Right kidney (tissue), 1 donor: ENCODE measurements at regions not wholly inside any gene's neighbourhood (a gene's known extent, or its start where the extent isn't known, plus 50 kb on each side); places are given as distances from the start of the nearest gene placed in this dataset.
"Not testable (repeated sequence)": the region's sequence is repeated elsewhere in the genome, so short reads cannot be mapped to it uniquely, and the experiment has no call there.

Source experiments
- DNase-seq: peaks from one replicate; pipeline ENCODE4 v3.0.0-alpha.2; 2016

GRCh38 chr22:45061332-45061731, 51.5 kb upstream of the PHF21B start:
- no peak for DNase-seq

GRCh38 chr22:45064313-45065278, 54.8 kb upstream of the PHF21B start:
- DNase-seq, result no peak

- no peak for DNase-seq
Measured at GRCh38 chr22:45065726-45066125, 55.9 kb upstream of the PHF21B start.

GRCh38 chr22:45067731-45068130, 57.9 kb upstream of the PHF21B start:
- DNase-seq, result no peak

GRCh38 chr22:45069925-45070324, 60.1 kb upstream of the PHF21B start:
- no peak for DNase-seq

- DNase-seq, result no peak
Measured at GRCh38 chr22:45071618-45072017, 61.8 kb upstream of the PHF21B start.

- no peak for DNase-seq
Measured at GRCh38 chr22:45072322-45072903, 62.6 kb upstream of the PHF21B start.

- no peak for DNase-seq
Measured at GRCh38 chr22:45073064-45073463, 63.3 kb upstream of the PHF21B start.

- DNase-seq, result no peak
Measured at GRCh38 chr22:45077286-45077685, 67.5 kb upstream of the PHF21B start.

- no peak for DNase-seq
Measured at GRCh38 chr22:45077826-45078334, 68.1 kb upstream of the PHF21B start.

GRCh38 chr22:45082795-45083194, 73.0 kb upstream of the PHF21B start:
- no peak for DNase-seq

- no peak for DNase-seq
Measured at GRCh38 chr22:45083659-45084305, 74.0 kb upstream of the PHF21B start.

- no peak for DNase-seq
Measured at GRCh38 chr22:45084400-45084920, 74.7 kb upstream of the PHF21B start.

- DNase-seq, result no peak
Measured at GRCh38 chr22:45087802-45088201, 75.9 kb upstream of the NUP50 start.

- no peak for DNase-seq
Measured at GRCh38 chr22:45088576-45088975, 75.1 kb upstream of the NUP50 start.

GRCh38 chr22:45090497-45090910, 73.2 kb upstream of the NUP50 start:
- DNase-seq, result no peak

- no peak for DNase-seq
Measured at GRCh38 chr22:45091254-45091854, 72.4 kb upstream of the NUP50 start.

GRCh38 chr22:45091875-45092274, 71.8 kb upstream of the NUP50 start:
- not testable (repeated sequence) for DNase-seq

- no peak for DNase-seq
Measured at GRCh38 chr22:45092644-45093043, 71.1 kb upstream of the NUP50 start.

- no peak for DNase-seq
Measured at GRCh38 chr22:45093609-45094008, 70.1 kb upstream of the NUP50 start.

- DNase-seq, result no peak
Measured at GRCh38 chr22:45094081-45094720, 69.5 kb upstream of the NUP50 start.

GRCh38 chr22:45094825-45095224, 68.9 kb upstream of the NUP50 start:
- DNase-seq, result no peak
